NCI-H748 treated with DMSO at 0.1 percent for 48 hours (cell line): ENCODE measurements at regions not wholly inside any gene's neighbourhood (a gene's known extent, or its start where the extent isn't known, plus 50 kb on each side); places are given as distances from the start of the nearest gene placed in this dataset.
"Not testable (repeated sequence)": the region's sequence is repeated elsewhere in the genome, so short reads cannot be mapped to it uniquely, and the experiment has no call there.

Experiments used
- DNase-seq: peaks from one replicate; lab custom pipeline; 2025; lab: John Stamatoyannopoulos, UW

- no peak for DNase-seq
Observed at GRCh38 chr7:131147604-131148003, 180.1 kb upstream of the MKLN1 start.

GRCh38 chr7:131148258-131148657 is 179.4 kb upstream of the MKLN1 start:
- DNase-seq, result no peak

GRCh38 chr7:131148708-131149428 is 178.8 kb upstream of the MKLN1 start:
- no peak for DNase-seq

GRCh38 chr7:131149429-131149773 is 178.3 kb upstream of the MKLN1 start:
- no peak for DNase-seq

DNA sequence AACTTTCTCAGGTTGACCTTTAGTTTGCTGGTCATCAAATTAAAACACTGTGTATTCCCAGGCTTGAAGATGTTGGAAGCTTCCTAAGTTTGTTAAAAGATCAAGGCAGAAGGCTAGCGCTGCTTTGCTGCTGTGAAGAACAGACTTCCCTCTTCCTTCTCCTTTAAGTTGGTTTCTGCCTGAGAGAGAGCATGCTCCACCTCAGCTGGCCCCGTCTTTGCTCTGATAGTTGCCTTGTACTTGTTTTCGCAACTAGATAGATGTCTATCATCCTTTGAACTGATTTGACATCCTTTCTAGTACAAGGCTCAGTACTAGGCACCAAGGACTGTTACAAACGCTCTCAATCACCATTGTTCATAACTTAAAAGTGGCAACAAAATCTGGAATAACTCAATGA is 177.8 kb upstream of the MKLN1 start:
- DNase-seq, result no peak

- DNase-seq, result no peak
Observed at GRCh38 chr7:131151034-131151433, 176.6 kb upstream of the MKLN1 start.

GRCh38 chr7:131152766-131153165 is 174.9 kb upstream of the MKLN1 start:
- no peak for DNase-seq

- DNase-seq, result no peak
Observed at GRCh38 chr7:131154380-131154779, 173.3 kb upstream of the MKLN1 start.

DNA sequence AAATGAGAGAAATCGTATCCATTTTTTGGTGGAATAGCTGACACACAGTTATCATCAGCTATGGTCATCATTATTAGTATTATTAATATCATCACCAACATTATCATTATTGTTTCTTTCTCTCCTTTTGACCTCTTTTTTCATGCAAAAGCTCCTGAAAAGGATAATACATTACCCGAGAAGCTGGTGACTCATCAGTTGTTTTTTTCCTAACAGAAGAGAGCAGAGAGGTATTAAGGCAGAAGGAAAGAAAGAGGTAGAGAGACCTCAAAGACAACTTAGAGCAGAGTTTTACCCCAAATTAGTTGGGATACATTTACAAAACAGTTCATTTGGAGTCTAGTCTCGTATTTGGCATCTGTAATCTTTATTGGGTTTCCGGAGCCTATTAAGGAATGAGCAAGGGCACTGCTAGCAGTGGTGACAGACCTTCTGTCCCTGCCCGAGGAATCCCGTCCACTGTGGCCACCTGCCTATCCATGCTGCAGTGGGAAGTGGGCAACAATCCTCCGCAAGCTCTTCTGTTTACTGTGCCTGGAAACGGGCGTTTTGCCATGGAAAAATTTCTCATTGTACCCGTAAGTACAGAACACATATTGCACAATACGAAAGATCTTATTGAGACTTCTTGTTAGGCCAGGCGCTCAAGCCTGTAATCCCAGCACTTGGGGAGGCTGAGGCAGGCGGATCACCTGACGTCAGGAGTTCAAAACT is 170.0 kb upstream of the MKLN1 start:
- no peak for DNase-seq

DNA sequence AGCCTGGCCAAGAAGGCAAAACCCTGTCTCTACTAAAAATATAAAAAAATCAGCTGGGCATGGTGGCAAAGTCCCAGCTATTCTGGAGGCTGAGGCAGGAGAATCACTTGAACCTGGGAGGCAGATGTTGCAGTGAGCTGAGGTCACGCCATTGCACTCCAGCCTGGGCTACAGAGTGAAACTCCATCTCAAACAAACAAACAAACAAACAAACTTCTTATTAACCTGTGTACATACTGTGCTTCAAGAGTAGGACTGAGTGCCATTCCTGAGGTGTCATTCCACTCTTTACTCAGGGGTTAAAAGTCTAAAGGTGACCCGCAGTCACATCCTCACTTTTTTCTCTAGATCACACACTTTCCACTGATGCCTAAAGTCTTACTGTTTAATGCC is 169.4 kb upstream of the MKLN1 start:
- DNase-seq, result not testable (repeated sequence)

DNA sequence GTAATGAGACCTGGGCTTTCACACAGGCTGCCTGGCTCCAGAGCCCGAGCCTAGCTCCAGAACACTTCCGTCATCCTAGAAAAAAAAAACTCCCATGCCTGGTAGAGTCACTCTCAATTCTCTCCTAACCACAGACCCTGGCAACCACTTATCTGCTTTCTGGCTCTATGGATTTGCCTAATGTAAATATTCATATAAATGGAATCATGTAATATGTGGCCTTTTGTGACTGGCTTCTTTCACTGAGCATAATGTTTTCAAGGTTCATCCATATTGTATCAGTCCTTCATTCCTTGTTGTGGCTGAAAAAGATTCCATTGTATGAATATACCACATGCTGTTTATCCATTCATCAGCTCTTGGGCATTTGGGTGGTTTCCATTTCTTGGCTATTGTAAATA is 167.7 kb upstream of the MKLN1 start:
- DNase-seq, result no peak

- DNase-seq, result no peak
Observed at GRCh38 chr7:131161103-131161502, 166.6 kb upstream of the MKLN1 start.

DNA sequence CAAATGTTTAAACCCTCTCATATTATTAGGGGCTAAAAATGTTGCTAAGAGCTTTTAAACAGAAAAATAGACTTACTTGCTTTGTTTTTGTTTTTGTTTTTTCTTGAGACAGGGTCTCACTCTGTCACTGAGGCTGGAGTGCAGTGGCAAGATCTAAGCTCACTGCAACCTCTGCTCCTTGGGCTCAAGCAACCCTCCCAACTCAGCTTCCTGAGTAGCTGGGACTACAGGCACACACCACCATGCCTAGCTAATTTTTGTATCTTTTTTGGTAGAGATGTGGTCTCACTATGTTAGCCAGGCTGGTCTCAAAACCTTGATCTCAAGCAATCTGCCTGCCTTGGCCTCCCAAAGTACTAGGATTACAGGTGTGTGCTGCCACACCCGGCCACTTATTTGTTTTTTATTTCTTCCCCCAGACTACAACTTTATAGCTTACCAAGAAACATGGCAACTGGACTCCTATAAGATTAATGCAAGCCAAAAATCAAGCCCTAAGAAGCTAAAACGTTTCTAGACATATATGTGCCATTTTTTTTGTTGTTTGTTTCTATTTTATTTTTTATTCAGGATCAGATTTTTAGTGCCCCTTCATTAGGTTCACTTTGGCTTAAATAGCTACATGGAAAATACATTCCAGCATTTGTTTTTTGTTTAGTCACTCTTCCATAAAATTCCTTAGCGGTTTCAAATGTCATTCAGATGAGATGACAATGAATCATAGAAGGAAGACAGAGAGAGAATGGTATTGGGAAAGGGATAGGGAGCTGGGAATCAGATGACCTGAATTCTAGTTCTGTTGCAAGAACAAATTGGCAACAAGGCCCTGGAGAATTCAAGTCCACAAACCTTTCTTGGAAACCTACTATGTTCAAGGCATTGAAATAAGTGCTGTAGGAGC is 163.4 kb upstream of the MKLN1 start:
- DNase-seq, result no peak

GRCh38 chr7:131166066-131166465 is 161.6 kb upstream of the MKLN1 start:
- DNase-seq, result no peak

GRCh38 chr7:131170440-131171271 is 157.0 kb upstream of the MKLN1 start:
- DNase-seq, result no peak

GRCh38 chr7:131173145-131173890 is 154.4 kb upstream of the MKLN1 start:
- no peak for DNase-seq

- no peak for DNase-seq
Observed at GRCh38 chr7:131174391-131174790, 153.3 kb upstream of the MKLN1 start.

GRCh38 chr7:131174855-131175254 is 152.8 kb upstream of the MKLN1 start:
- no peak for DNase-seq

DNA sequence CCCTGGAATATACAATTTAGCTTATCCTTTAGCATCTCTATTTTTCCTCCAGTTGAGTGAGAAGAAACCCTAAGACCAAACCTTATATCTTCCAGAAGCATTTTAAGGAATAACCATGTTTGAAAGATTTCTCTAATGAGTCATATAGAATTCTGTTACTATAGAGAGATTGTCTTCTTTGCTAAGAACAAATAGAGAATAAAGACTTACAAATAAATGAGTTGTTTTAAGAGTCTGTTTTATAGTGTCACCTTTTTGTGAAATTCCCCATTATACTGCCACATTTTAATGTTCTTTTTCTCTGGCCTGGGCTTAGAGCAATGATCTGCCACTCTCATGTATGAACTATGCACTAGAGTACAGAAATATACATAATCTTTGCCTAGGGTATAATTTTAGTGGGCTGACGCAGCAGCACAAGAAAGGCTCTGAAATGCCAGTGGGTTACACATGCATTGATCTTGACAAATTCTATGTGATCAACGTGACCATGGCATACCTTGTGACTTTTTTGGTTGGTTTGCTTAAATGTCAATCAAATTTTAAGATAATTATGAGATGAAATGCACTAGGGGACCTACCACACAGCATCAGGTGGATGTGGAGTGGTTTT is 145.1 kb upstream of the MKLN1 start:
- no peak for DNase-seq

DNA sequence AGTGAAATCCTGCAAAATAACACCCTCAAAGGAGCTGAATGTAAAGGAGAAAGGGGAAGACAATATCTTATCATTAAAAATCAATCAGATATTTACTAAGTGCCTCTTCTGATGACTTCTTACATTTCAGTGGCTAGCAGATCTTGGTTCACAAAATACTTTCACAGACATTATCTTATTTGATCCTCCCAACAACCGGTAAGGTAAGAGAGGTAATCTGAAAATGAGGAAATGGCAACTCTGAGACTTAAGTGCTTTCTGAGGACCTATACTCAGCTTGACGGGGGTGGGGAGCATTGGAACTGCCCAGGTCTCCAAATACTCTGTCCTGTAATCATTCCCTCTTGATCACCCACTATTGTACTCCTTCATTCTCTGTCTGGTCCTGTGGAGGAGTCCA is 144.6 kb upstream of the MKLN1 start:
- no peak for DNase-seq

- no peak for DNase-seq
Observed at GRCh38 chr7:131183611-131184119, 144.0 kb upstream of the MKLN1 start.
